Liver (tissue), 8 donors: ENCODE measurements at regions not wholly inside any gene's neighbourhood (a gene's known extent, or its start where the extent isn't known, plus 50 kb on each side); places are given as distances from the start of the nearest gene placed in this dataset.

ENCODE experiments used
- DNase-seq: peaks from one replicate; pipeline ENCODE4 v3.0.0-alpha.2; 2017; ENCODE audit warnings: low spot score
- H3K27ac ChIP-seq, 2 donors: one replicate each; pipeline ENCODE4 v1.7.0; 2013; ENCODE audit warnings: inconsistent platforms in 2 of 2, low read length in 2 of 2, control low read depth in 1 of 2, low read depth in 1 of 2, mild to moderate bottlenecking in 1 of 2
- H3K27me3 ChIP-seq, 4 donors: one replicate each; pipeline versions ENCODE4 v1.6.1 to v1.7.0; 2013; ENCODE audit warnings: low read length in 3 of 4, inconsistent platforms in 1 of 4, mild to moderate bottlenecking in 1 of 4, moderate library complexity in 1 of 4; ENCODE audit not compliant: control insufficient read depth in 4 of 4, insufficient read depth in 4 of 4
- H3K36me3 ChIP-seq, 4 donors: one replicate each; pipeline versions ENCODE4 v1.6.1 to v1.7.0; 2013; ENCODE audit warnings: low read length in 3 of 4, mild to moderate bottlenecking in 3 of 4, low read depth in 1 of 4, moderate library complexity in 1 of 4; ENCODE audit not compliant: control insufficient read depth in 4 of 4, insufficient read depth in 3 of 4
- H3K4me1 ChIP-seq, 4 donors: one replicate each; pipeline versions ENCODE4 v1.6.1 to v1.7.0; 2013; ENCODE audit warnings: low read length in 3 of 4, mild to moderate bottlenecking in 3 of 4, moderate library complexity in 1 of 4; ENCODE audit not compliant: control insufficient read depth in 4 of 4, insufficient read depth in 4 of 4
- H3K4me3 ChIP-seq, 3 donors: one replicate each; pipeline versions ENCODE4 v1.6.1 to v1.7.0; 2013; ENCODE audit warnings: low read length in 3 of 3, control low read depth in 1 of 3, low read depth in 1 of 3, mild to moderate bottlenecking in 1 of 3
- H3K9ac ChIP-seq, 2 donors: one replicate each; pipeline ENCODE4 v1.7.0; 2013; ENCODE audit warnings: low read length in 2 of 2, mild to moderate bottlenecking in 2 of 2, moderate library complexity in 2 of 2, control low read depth in 1 of 2, low read depth in 1 of 2
- H3K9me3 ChIP-seq, 4 donors: one replicate each; pipeline versions ENCODE4 v1.6.1 to v1.7.0; 2013; ENCODE audit warnings: low read length in 3 of 4; ENCODE audit not compliant: control insufficient read depth in 4 of 4
- CTCF ChIP-seq: fragments of 150-350 bp; IDR thresholded peaks from 2 replicates; pipeline ENCODE4 v1.5.1; 2017; ENCODE audit warnings: improper control_type of control experiment, low read depth, low read length; ENCODE audit not compliant: missing input control
- EGR1 ChIP-seq, 2 donors: IDR thresholded peaks; 2 replicates each; pipeline ENCODE4 v1.6.1; 2016 to 2018; ENCODE audit warnings: antibody characterized with exemption in 2 of 2, low read depth in 2 of 2
- FOXA1 ChIP-seq: IDR thresholded peaks from 2 replicates; pipeline ENCODE4 v1.6.1; 2016; ENCODE audit warnings: antibody characterized with exemption
- FOXA2 ChIP-seq: IDR thresholded peaks from 2 replicates; pipeline ENCODE4 v1.6.1; 2016; ENCODE audit warnings: antibody characterized with exemption
- GABPA ChIP-seq, 2 donors: IDR thresholded peaks in 1 of 2; conservative IDR thresholded peaks in 1 of 2; 2 replicates each; pipeline ENCODE4 v1.6.1; 2016; ENCODE audit warnings: antibody characterized with exemption in 2 of 2, mild to moderate bottlenecking in 1 of 2, moderate library complexity in 1 of 2
- HNF4A ChIP-seq, 2 donors: conservative IDR thresholded peaks; 2 replicates each; pipeline ENCODE4 v1.6.1; 2016; ENCODE audit warnings: antibody characterized with exemption in 2 of 2, mild to moderate bottlenecking in 2 of 2
- HNF4G ChIP-seq: IDR thresholded peaks from 2 replicates; pipeline ENCODE4 v1.6.1; 2016; ENCODE audit warnings: antibody characterized with exemption
- JUND ChIP-seq, 2 donors: IDR thresholded peaks; 2 replicates each; pipeline ENCODE4 v1.6.1; 2016; ENCODE audit warnings: antibody characterized with exemption in 2 of 2
- MAX ChIP-seq: IDR thresholded peaks from 2 replicates; pipeline ENCODE4 v1.6.1; 2016; ENCODE audit warnings: antibody characterized with exemption
- NR2F2 ChIP-seq: IDR thresholded peaks from 2 replicates; pipeline ENCODE4 v1.6.1; 2016; ENCODE audit warnings: antibody characterized with exemption
- RAD21 ChIP-seq, 2 donors: IDR thresholded peaks; 2 replicates each; pipeline ENCODE4 v1.6.1; 2016; ENCODE audit warnings: antibody characterized with exemption in 2 of 2, mild to moderate bottlenecking in 2 of 2
- RXRA ChIP-seq, 2 donors: IDR thresholded peaks; 2 replicates each; pipeline ENCODE4 v1.6.1; 2017 to 2018; ENCODE audit warnings: antibody characterized with exemption in 2 of 2, mild to moderate bottlenecking in 1 of 2
- SP1 ChIP-seq: IDR thresholded peaks from 2 replicates; pipeline ENCODE4 v1.6.1; 2018; ENCODE audit warnings: antibody characterized with exemption, mild to moderate bottlenecking
- TAF1 ChIP-seq: conservative IDR thresholded peaks from 2 replicates; pipeline ENCODE4 v1.6.1; 2016; ENCODE audit warnings: antibody characterized with exemption, mild to moderate bottlenecking
- ZBTB33 ChIP-seq: IDR thresholded peaks from 2 replicates; pipeline ENCODE4 v1.6.1; 2016; ENCODE audit warnings: antibody characterized with exemption
- WGBS: extraction: QIAGEN DNeasy Blood & Tissue Kit; methylation state at CpG from one replicate; pipeline ENCODE4 v1.1.7; 2013; 5-methylcytosine and 5-hydroxymethylcytosine counted together
- TF ChIP-seq, protein P1 (sequence below): IDR thresholded peaks from 2 replicates; pipeline ENCODE4 v1.6.1; 2016; ENCODE audit warnings: antibody characterized with exemption
- TF ChIP-seq, protein P2 (sequence below): IDR thresholded peaks from 2 replicates; pipeline ENCODE4 v1.6.1; 2016; ENCODE audit warnings: antibody characterized with exemption, mild to moderate bottlenecking
- donor health status: healthy.
- donor health status: healthy.
- donor health status: healthy.
- donor health status: healthy.
- donor health status: healthy.

- 57% methylated on average over 8 of the region's 8 CpGs for WGBS
- Histone ChIP-seq H3K9ac (no peak overlapping the region), H3K4me3 (no peak overlapping the region), H3K27ac (no peak overlapping the region), H3K4me1 (no peaks in the 10 kb centered on the region), H3K36me3 (no peaks in the 10 kb centered on the region), H3K9me3 (no peaks in the 10 kb centered on the region), H3K27me3 (peaks cover 0 to 5% (median under 1%) of the 10 kb centered on the region in 4 donors)
- no peak for DNase-seq
- TF ChIP-seq FOXA1 (no peak), NR2F2 (no peak), RXRA (IDR thresholded peaks at IDR 0.05) (no peak), EGR1 (IDR thresholded peaks at IDR 0.05; ENCODE audit: low read depth in 2 of 2) (no peak), TAF1 (no peak), SP1 (no peak), GABPA (IDR thresholded peaks at IDR 0.05 in 1 of 2, conservative IDR thresholded peaks at IDR 0.05 in 1 of 2) (no peak), HNF4A (conservative IDR thresholded peaks at IDR 0.05) (no peak), JUND (IDR thresholded peaks at IDR 0.05) (no peak), FOXA2 (no peak), CTCF (no peak), HNF4G (no peak)
- TF ChIP-seq, protein P1, sequence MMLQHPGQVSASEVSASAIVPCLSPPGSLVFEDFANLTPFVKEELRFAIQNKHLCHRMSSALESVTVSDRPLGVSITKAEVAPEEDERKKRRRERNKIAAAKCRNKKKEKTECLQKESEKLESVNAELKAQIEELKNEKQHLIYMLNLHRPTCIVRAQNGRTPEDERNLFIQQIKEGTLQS = no peak
Measured at GRCh38 chr9:79254900-79255650, 316.7 kb upstream of the TLE4 start.

GRCh38 chr9:79255651-79256260 is 316.0 kb upstream of the TLE4 start:
- Histone ChIP-seq H3K4me1 (no peaks in the 10 kb centered on the region), H3K36me3 (no peaks in the 10 kb centered on the region), H3K9ac (no peak overlapping the region), H3K9me3 (no peaks in the 10 kb centered on the region), H3K4me3 (no peak overlapping the region), H3K27ac (no peak overlapping the region), H3K27me3 (peaks cover 0 to 5% (median under 1%) of the 10 kb centered on the region in 4 donors)
- 59% methylated on average over 10 of the region's 10 CpGs for WGBS
- TF ChIP-seq, protein P2, sequence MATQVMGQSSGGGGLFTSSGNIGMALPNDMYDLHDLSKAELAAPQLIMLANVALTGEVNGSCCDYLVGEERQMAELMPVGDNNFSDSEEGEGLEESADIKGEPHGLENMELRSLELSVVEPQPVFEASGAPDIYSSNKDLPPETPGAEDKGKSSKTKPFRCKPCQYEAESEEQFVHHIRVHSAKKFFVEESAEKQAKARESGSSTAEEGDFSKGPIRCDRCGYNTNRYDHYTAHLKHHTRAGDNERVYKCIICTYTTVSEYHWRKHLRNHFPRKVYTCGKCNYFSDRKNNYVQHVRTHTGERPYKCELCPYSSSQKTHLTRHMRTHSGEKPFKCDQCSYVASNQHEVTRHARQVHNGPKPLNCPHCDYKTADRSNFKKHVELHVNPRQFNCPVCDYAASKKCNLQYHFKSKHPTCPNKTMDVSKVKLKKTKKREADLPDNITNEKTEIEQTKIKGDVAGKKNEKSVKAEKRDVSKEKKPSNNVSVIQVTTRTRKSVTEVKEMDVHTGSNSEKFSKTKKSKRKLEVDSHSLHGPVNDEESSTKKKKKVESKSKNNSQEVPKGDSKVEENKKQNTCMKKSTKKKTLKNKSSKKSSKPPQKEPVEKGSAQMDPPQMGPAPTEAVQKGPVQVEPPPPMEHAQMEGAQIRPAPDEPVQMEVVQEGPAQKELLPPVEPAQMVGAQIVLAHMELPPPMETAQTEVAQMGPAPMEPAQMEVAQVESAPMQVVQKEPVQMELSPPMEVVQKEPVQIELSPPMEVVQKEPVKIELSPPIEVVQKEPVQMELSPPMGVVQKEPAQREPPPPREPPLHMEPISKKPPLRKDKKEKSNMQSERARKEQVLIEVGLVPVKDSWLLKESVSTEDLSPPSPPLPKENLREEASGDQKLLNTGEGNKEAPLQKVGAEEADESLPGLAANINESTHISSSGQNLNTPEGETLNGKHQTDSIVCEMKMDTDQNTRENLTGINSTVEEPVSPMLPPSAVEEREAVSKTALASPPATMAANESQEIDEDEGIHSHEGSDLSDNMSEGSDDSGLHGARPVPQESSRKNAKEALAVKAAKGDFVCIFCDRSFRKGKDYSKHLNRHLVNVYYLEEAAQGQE = no peak
- TF ChIP-seq FOXA1 (no peak), NR2F2 (no peak), HNF4A (conservative IDR thresholded peaks at IDR 0.05) (no peak), RXRA (IDR thresholded peaks at IDR 0.05) (no peak), EGR1 (IDR thresholded peaks at IDR 0.05; ENCODE audit: low read depth in 2 of 2) (no peak), MAX (no peak), SP1 (no peak), JUND (IDR thresholded peaks at IDR 0.05) (no peak), RAD21 (IDR thresholded peaks at IDR 0.05) (no peak), CTCF (no peak), ZBTB33 (no peak), GABPA (IDR thresholded peaks at IDR 0.05 in 1 of 2, conservative IDR thresholded peaks at IDR 0.05 in 1 of 2) (no peak), FOXA2 (no peak), TAF1 (no peak)
- TF ChIP-seq, protein P1 = no peak
- DNase-seq = no peak
